Endothelial cell of umbilical vein (primary cell): ENCODE measurements at regions not wholly inside any gene's neighbourhood (a gene's known extent, or its start where the extent isn't known, plus 50 kb on each side); places are given as distances from the start of the nearest gene placed in this dataset.

ENCODE experiments used
- BruUV-seq: library from RNA; stranded (reverse); fragments of 400-500 nt; replicated peaks from 2 replicates; lab custom pipeline; 2021; lab: Mats Ljungman, UMichigan
- CTCF ChIA-PET: fragments of 300-600, 350-600 bp; sonication (Branson Sonifier 250); formaldehyde crosslinking; loops from one replicate; lab custom pipeline; 2021; ENCODE audit warnings: antibody characterized with exemption, inconsistent platforms; lab: Charles Lee
- POLR2A ChIA-PET: fragments of 300-600, 350-600 bp; sonication (Branson Sonifier 250); formaldehyde crosslinking; loops from one replicate; lab custom pipeline; 2021; ENCODE audit warnings: antibody characterized with exemption, inconsistent platforms; lab: Charles Lee
- DNase-seq: peaks from one replicate; pipeline ENCODE4 v3.0.0-alpha.2; 2011; ENCODE audit warnings: low read depth, low spot score
- FAIRE-seq: peaks from 2 replicates; lab custom pipeline; 2011; peaks lifted over from hg19 to GRCh38; lab: Jason Lieb, UNC
- H2AFZ ChIP-seq: 2 replicates; pipeline ENCODE4 v1.6.0; 2012; ENCODE audit warnings: low read depth, low read length, control low read depth, inconsistent platforms
- H3K27ac ChIP-seq: 2 replicates; pipeline ENCODE4 v1.5.1; 2011; ENCODE audit warnings: low read depth, mild to moderate bottlenecking, control low read depth, low read length, moderate library complexity; ENCODE audit not compliant: insufficient read depth
- H3K27me3 ChIP-seq, 2 experiments: 2 replicates each; pipeline versions ENCODE4 v1.6.0 to v1.6.1; 2011; ENCODE audit warnings: low read length in 2 of 2, mixed read lengths in 1 of 2; ENCODE audit not compliant: control insufficient read depth in 2 of 2, insufficient read depth in 2 of 2
- H3K36me3 ChIP-seq, 2 experiments: 2 replicates in 1 of 2; 3 replicates in 1 of 2; pipeline ENCODE4 v1.5.1; 2011; ENCODE audit warnings: low read length in 2 of 2, mild to moderate bottlenecking in 1 of 2, moderate library complexity in 1 of 2; ENCODE audit not compliant: control insufficient read depth in 2 of 2, insufficient read depth in 2 of 2; ENCODE audit errors: extremely low read depth in 1 of 2
- H3K4me1 ChIP-seq: 3 replicates; pipeline ENCODE4 v1.5.1; 2011; ENCODE audit warnings: mild to moderate bottlenecking, low read length; ENCODE audit not compliant: control insufficient read depth, insufficient read depth; ENCODE audit errors: extremely low read depth
- H3K4me2 ChIP-seq: 2 replicates; pipeline ENCODE4 v1.6.1; 2011; ENCODE audit warnings: low read length, control low read depth, mixed read lengths; ENCODE audit not compliant: insufficient read depth
- H3K4me3 ChIP-seq, 3 experiments: fragments of 200-600 bp in 1 of 3; sonication (generic), shearing (Covaris generic) in 1 of 3; replicated peaks in 1 of 3; 2 replicates each; pipeline ENCODE4 v1.5.1; 2011 to 2016; ENCODE audit warnings: control low read depth in 3 of 3, low read length in 3 of 3, mild to moderate bottlenecking in 2 of 3, inconsistent platforms in 1 of 3, low read depth in 1 of 3, moderate library complexity in 1 of 3; ENCODE audit not compliant: insufficient read depth in 1 of 3
- H3K79me2 ChIP-seq: 2 replicates; pipeline ENCODE4 v1.6.0; 2012; ENCODE audit warnings: low read length, inconsistent platforms; ENCODE audit not compliant: control insufficient read depth, insufficient read depth
- H3K9ac ChIP-seq: replicated peaks from 2 replicates; pipeline ENCODE3; 2011; ENCODE audit warnings: low read length, control low read depth; ENCODE audit not compliant: insufficient read depth; ENCODE audit errors: extremely low read depth
- H3K9me1 ChIP-seq: replicated peaks from 3 replicates; pipeline ENCODE4 v1.6.0; 2011; ENCODE audit warnings: mild to moderate bottlenecking, low read length; ENCODE audit not compliant: control insufficient read depth, insufficient read depth; ENCODE audit errors: extremely low read depth
- H3K9me3 ChIP-seq: replicated peaks from 2 replicates; pipeline ENCODE4 v1.5.1; 2012; ENCODE audit warnings: low read length, inconsistent platforms; ENCODE audit not compliant: control insufficient read depth, insufficient read depth
- H4K20me1 ChIP-seq: replicated peaks from 2 replicates; pipeline ENCODE3; 2011; ENCODE audit warnings: mild to moderate bottlenecking, low read length; ENCODE audit not compliant: control insufficient read depth, insufficient read depth; ENCODE audit errors: extremely low read depth
- EZH2 ChIP-seq: IDR thresholded peaks from 2 replicates; pipeline ENCODE4 v1.6.1; 2012; ENCODE audit warnings: borderline replicate concordance, low read depth, mild to moderate bottlenecking, moderate library complexity, low read length, inconsistent platforms; ENCODE audit not compliant: severe bottlenecking
- FOS ChIP-seq: IDR thresholded peaks from 2 replicates; pipeline ENCODE4 v1.6.1; 2011; ENCODE audit warnings: mild to moderate bottlenecking, low read length, moderate library complexity, borderline replicate concordance; ENCODE audit not compliant: insufficient read depth
- GATA2 ChIP-seq: IDR thresholded peaks from 2 replicates; pipeline ENCODE4 v1.7.0; 2011; ENCODE audit warnings: low read depth, mild to moderate bottlenecking, moderate library complexity, mixed read lengths, low read length; ENCODE audit not compliant: insufficient read length, insufficient read depth
- JUN ChIP-seq: IDR thresholded peaks from 2 replicates; pipeline ENCODE4 v1.6.1; 2011; ENCODE audit warnings: borderline replicate concordance, low read depth; ENCODE audit not compliant: insufficient read length, insufficient read depth
- MYC ChIP-seq: IDR thresholded peaks from one replicate; pipeline ENCODE4 v1.6.1; 2011; ENCODE audit warnings: mild to moderate bottlenecking, low read depth, low read length
- POLR2A ChIP-seq: IDR thresholded peaks from 2 replicates; pipeline ENCODE4 v1.6.1; 2012; ENCODE audit warnings: low read depth, mild to moderate bottlenecking, control low read depth, low read length
- POLR2AphosphoS5 ChIP-seq: IDR thresholded peaks from 2 replicates; pipeline ENCODE4 v1.6.1; 2012; ENCODE audit warnings: low read depth, mild to moderate bottlenecking, control low read depth, low read length, moderate library complexity; ENCODE audit not compliant: insufficient read depth
- dilution Hi-C: fragments of 300-500 bp; cut with MboI; formaldehyde crosslinking; loops from one replicate; pipeline ENCODE4 v1.15.0; 2019; ENCODE audit warnings: low sequenced_read_pairs; ENCODE audit not compliant: extremely low pct_ligation_motif_present
- intact Hi-C: fragments of 100-400 bp; cut with micrococcal nuclease; formaldehyde crosslinking; loops from one replicate; pipeline ENCODE4 v1.10.0; 2022
- TF ChIP-seq, protein P1 (sequence below), 2 donors: IDR thresholded peaks; 1 replicate in 1 of 2; 2 replicates in 1 of 2; pipeline ENCODE4 v1.5.1; 2011; ENCODE audit warnings: low read length in 2 of 2, mild to moderate bottlenecking in 2 of 2, moderate library complexity in 2 of 2, control low read depth in 1 of 2, inconsistent platforms in 1 of 2, low read depth in 1 of 2; ENCODE audit not compliant: insufficient read depth in 1 of 2; ENCODE audit errors: extremely low read depth in 1 of 2
- TF ChIP-seq, protein P2 (sequence below): IDR thresholded peaks from 2 replicates; pipeline ENCODE4 v1.6.1; 2011; ENCODE audit not compliant: insufficient read depth, insufficient read length

DNA sequence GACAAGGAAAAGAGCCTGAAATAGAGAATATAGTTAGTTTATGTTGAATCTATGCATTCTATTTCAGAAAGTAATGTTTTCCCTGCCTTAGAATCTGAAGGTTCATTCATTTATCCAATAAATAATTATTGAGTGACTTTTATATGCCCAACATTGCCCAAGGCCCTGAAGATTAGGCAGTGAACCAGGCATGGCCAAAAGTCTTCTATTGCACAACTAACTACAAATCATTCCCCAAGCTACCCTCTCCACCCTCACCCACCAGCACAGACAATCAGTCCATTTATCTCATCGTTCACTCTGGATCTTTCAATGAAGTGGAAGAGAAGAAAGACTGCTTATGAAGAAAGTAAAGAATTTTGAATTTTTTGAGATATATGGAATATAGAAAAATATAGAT, 268.4 kb downstream of the PLK2 start:
- Histone ChIP-seq H2AFZ (no peak overlapping the region), H3K4me3 (no peak overlapping the region), H3K27ac (no peak overlapping the region), H3K9me1 (peaks cover 4% of the 10 kb centered on the region), H3K4me2 (no peak overlapping the region), H3K36me3 (no peaks in the 10 kb centered on the region), H3K9me3 (no peaks in the 10 kb centered on the region), H3K79me2 (no peaks in the 10 kb centered on the region), H3K4me1 (peaks cover 12% of the 10 kb centered on the region), H4K20me1 (no peaks in the 10 kb centered on the region), H3K9ac (no peak overlapping the region), H3K27me3 (no peaks in the 10 kb centered on the region)
- intact Hi-C loops (no loop called here), dilution Hi-C loops (no loop called here)
- no TSS peak for BruUV-seq
- no peak for FAIRE-seq
- TF ChIP-seq, protein P1, sequence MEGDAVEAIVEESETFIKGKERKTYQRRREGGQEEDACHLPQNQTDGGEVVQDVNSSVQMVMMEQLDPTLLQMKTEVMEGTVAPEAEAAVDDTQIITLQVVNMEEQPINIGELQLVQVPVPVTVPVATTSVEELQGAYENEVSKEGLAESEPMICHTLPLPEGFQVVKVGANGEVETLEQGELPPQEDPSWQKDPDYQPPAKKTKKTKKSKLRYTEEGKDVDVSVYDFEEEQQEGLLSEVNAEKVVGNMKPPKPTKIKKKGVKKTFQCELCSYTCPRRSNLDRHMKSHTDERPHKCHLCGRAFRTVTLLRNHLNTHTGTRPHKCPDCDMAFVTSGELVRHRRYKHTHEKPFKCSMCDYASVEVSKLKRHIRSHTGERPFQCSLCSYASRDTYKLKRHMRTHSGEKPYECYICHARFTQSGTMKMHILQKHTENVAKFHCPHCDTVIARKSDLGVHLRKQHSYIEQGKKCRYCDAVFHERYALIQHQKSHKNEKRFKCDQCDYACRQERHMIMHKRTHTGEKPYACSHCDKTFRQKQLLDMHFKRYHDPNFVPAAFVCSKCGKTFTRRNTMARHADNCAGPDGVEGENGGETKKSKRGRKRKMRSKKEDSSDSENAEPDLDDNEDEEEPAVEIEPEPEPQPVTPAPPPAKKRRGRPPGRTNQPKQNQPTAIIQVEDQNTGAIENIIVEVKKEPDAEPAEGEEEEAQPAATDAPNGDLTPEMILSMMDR (IDR thresholded peaks at IDR 0.05; ENCODE audit: extremely low read depth in 1 of 2, insufficient read depth in 1 of 2, low read depth in 1 of 2, low read length in 2 of 2): no peak
- TF ChIP-seq FOS: no peak
- TF ChIP-seq GATA2: no peak
- TF ChIP-seq, protein P2, sequence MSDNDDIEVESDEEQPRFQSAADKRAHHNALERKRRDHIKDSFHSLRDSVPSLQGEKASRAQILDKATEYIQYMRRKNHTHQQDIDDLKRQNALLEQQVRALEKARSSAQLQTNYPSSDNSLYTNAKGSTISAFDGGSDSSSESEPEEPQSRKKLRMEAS: no peak
- no peak for TF ChIP-seq EZH2
- TF ChIP-seq JUN: no peak
- TF ChIP-seq POLR2AphosphoS5: no peak
- TF ChIP-seq MYC: no peak
- TF ChIP-seq POLR2A: no peak
- no peak for DNase-seq
- ChIA-PET POLR2A (no interaction called here), CTCF (interaction anchor here (1.3 kb wide), 1 partner anchor 68 kb away, joined by 3 read pairs; no protein-coding TSS in a partner anchor)
